Hematopoietic multipotent progenitor cell treated with erythropoietin and hydrocortisone succinate and interleukin-3 and kit ligand, for 6 days (in vitro differentiated cells): ENCODE measurements at regions not wholly inside any gene's neighbourhood (a gene's known extent, or its start where the extent isn't known, plus 50 kb on each side); places are given as distances from the start of the nearest gene placed in this dataset.
"Not testable (repeated sequence)": the region's sequence is repeated elsewhere in the genome, so short reads cannot be mapped to it uniquely, and the experiment has no call there.

Experiments used
- DNase-seq: peaks from one replicate; pipeline ENCODE4 v3.0.0-alpha.2; 2015

GRCh38 chr16:59455497-59455896 is 721.4 kb upstream of the GOT2 start:
- no peak for DNase-seq

- not testable (repeated sequence) for DNase-seq
Observed at GRCh38 chr16:59450513-59450912, 716.4 kb upstream of the GOT2 start.

- DNase-seq: no peak
Observed at GRCh38 chr16:59440502-59440901, 706.4 kb upstream of the GOT2 start.

- DNase-seq: no peak
Observed at GRCh38 chr16:59432896-59433295, 698.8 kb upstream of the GOT2 start.

- DNase-seq: no peak
Observed at GRCh38 chr16:59432276-59432675, 698.2 kb upstream of the GOT2 start.

- no peak for DNase-seq
Observed at GRCh38 chr16:59424714-59425273, 690.7 kb upstream of the GOT2 start.

- no peak for DNase-seq
Observed at GRCh38 chr16:59411961-59412841, 678.1 kb upstream of the GOT2 start.

GRCh38 chr16:59410451-59410850 is 676.3 kb upstream of the GOT2 start:
- DNase-seq: peak; percentile 1

GRCh38 chr16:59405802-59406201 is 671.7 kb upstream of the GOT2 start:
- DNase-seq: no peak

- no peak for DNase-seq
Observed at GRCh38 chr16:59404509-59404908, 670.4 kb upstream of the GOT2 start.

- no peak for DNase-seq
Observed at GRCh38 chr16:59400830-59401229, 666.7 kb upstream of the GOT2 start.

- DNase-seq: no peak
Observed at GRCh38 chr16:59397638-59398037, 663.5 kb upstream of the GOT2 start.

GRCh38 chr16:59394526-59394925 is 660.4 kb upstream of the GOT2 start:
- DNase-seq: no peak

GRCh38 chr16:59392911-59393310 is 658.8 kb upstream of the GOT2 start:
- DNase-seq: no peak

GRCh38 chr16:59391617-59392364 is 657.7 kb upstream of the GOT2 start:
- DNase-seq: no peak

GRCh38 chr16:59385959-59386358 is 651.8 kb upstream of the GOT2 start:
- DNase-seq: no peak

GRCh38 chr16:59385491-59385890 is 651.4 kb upstream of the GOT2 start:
- no peak for DNase-seq

- no peak for DNase-seq
Observed at GRCh38 chr16:59373632-59374031, 639.5 kb upstream of the GOT2 start.

- DNase-seq: no peak
Observed at GRCh38 chr16:59370717-59371116, 636.6 kb upstream of the GOT2 start.

- no peak for DNase-seq
Observed at GRCh38 chr16:59369523-59369922, 635.4 kb upstream of the GOT2 start.

- no peak for DNase-seq
Observed at GRCh38 chr16:59368586-59368985, 634.5 kb upstream of the GOT2 start.

GRCh38 chr16:59356709-59357108 is 622.6 kb upstream of the GOT2 start:
- peak; percentile 2 for DNase-seq

- no peak for DNase-seq
Observed at GRCh38 chr16:59356144-59356543, 622.0 kb upstream of the GOT2 start.

GRCh38 chr16:59355704-59356103 is 621.6 kb upstream of the GOT2 start:
- no peak for DNase-seq
